ENCODE measurements at regions not wholly inside any gene's neighbourhood (a gene's known extent, or its start where the extent isn't known, plus 50 kb on each side); places are given as distances from the start of the nearest gene placed in this dataset.

GRCh38 chr18:78085241-78086185 is 835.9 kb downstream of the GALR1 start:
- no peak for DNase-seq

- no peak for DNase-seq
Observed at GRCh38 chr18:78086931-78087330, 837.3 kb downstream of the GALR1 start.

GRCh38 chr18:78087338-78087737 is 837.7 kb downstream of the GALR1 start:
- no peak for DNase-seq

DNA sequence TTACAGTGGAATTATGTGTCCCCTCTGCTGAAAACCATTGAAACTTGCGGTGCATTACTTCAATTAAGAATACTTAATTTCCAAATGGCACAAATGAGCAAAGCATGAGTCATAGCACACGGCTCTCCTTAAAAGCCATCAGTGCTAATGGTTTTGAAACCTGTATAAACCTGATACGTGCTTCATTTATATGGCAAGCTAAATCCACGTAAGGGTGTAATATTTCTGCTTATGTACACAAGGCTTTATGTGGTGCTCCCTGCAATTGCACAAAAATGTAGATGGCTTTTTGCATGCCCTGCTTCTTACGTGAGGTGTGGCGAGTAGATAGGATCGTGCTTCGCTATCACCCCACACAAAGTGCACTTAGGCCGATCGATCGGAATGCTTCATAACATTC is 840.9 kb downstream of the GALR1 start:
- DNase-seq, result no peak

- no peak for DNase-seq
Observed at GRCh38 chr18:78092901-78093300, 843.3 kb downstream of the GALR1 start.

GRCh38 chr18:78099979-78100588 is 850.4 kb downstream of the GALR1 start:
- no peak for DNase-seq

- no peak for DNase-seq
Observed at GRCh38 chr18:78101091-78101490, 851.4 kb downstream of the GALR1 start.

GRCh38 chr18:78102135-78102534 is 852.5 kb downstream of the GALR1 start:
- DNase-seq, result no peak

DNA sequence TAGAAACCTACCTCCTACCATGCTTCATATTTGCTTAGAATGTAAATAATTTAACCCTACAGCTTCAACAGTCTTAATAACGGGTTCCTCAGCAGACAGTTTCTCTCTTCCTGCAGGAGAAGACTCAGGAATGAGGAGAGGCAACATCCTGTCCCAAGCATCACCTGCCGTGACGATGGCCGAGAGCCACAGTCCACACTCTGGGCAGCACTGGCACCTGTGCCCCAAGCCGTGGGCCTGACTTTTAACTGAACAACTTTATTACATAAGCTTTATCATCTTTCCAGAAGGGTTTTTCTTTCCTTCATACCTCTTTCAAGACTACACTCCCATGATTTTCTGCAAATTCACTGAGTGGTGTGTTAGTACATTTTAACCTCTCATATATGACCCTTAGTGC is 856.0 kb downstream of the GALR1 start:
- DNase-seq, result no peak

DNA sequence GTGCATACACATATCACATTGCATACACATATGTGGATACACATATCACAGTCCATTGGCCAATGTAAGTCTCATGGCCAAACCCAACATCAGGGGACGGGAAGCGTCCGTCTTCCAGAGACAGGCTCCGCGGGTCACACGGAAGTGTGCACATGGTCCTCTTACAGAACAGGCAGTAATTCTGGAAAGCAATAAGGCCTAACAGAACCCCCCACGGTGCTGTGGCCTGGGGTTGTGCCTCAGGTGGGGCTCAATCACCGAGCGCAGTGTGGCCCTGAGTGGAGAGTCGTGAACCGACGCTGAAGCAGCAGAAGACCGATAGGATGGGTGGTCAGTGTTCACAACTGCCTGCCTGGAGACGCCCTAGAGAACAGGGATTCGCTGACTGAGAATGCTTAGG is 857.3 kb downstream of the GALR1 start:
- no peak for DNase-seq

DNA sequence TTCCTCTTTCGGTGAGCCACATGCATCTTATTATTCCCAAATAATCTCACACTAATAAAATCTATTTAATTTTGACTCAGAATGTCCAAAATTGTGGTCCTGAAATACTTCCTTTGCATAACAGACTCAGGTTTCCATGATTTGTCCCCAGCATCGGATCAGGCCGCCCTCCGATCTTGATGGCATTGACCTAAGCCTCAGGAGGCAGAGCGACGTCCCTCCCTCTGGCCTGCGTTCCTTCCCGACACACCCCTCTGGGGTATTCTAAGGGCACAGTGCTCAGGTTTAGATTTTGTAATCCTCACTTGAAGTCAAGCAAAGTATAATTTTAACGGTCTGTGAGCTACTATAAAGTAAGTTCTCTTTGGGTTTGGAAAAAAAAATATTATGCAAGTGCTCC is 857.7 kb downstream of the GALR1 start:
- DNase-seq, result no peak

DNA sequence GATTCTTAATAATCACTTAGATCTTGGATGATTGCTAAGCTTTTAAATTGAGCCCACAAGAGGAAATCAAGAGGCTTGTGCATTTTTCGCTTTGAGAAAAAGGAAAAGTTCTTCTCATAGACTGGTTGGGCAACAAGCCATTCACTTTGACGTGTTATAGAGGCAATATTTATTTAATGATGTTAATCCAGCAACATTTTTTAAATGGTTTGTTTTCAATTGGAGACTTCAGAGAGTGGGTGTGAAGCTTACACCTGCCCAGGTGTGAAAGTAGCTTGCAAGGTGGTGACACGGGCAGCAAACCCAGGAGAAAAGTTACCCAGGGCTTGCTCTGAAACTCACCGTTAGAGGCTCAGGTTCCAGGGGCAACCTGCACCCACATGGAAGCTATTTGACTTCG is 858.9 kb downstream of the GALR1 start:
- DNase-seq, result no peak

- DNase-seq, result no peak
Observed at GRCh38 chr18:78113136-78113939, 863.7 kb downstream of the GALR1 start.

DNA sequence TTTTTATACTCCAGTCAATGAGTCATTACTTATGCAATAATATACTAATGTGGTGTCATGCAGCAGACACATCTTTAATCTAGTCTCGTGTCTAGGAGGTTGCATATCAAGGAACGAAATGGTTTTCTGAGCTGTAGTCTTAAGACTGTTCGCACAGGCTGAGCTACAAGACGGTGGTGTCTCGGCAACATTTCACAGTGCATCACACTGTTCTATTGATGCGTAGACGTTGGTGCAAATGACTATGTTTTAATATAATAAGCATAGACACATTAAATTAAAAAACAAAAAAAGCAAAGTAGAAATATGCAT is 864.2 kb downstream of the GALR1 start:
- no peak for DNase-seq

DNA sequence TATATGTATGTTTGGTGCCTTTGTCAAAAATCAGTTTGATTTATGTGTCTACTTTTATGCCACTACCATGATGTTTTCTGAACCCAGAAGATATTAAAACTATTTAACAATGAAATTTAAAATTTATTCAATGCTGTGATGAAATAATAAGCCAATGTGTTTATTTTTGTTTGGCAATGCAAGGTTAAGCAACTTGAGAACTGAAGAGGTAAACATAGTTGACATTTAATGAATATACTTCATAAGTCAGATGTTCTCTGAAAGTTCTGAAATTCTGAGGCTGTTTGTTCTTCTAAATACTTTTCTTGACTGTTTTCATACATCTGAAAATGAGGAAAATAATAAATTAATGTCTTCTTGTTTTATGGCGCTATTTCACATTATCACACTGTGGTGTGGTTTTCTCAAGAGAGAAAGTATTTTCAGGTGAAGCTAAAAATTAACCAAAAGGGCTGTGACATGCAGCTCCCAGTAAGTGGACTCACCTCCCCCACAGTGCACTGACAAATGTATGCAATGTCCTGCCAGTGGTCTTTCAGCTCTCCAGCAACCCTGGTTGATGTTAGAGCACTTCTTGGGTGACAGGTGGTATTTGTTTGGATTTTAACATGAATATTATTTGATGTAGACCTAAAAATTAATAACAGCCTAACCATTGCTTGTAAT is 863.6 kb upstream of the SALL3 start:
- DNase-seq, result no peak

DNA sequence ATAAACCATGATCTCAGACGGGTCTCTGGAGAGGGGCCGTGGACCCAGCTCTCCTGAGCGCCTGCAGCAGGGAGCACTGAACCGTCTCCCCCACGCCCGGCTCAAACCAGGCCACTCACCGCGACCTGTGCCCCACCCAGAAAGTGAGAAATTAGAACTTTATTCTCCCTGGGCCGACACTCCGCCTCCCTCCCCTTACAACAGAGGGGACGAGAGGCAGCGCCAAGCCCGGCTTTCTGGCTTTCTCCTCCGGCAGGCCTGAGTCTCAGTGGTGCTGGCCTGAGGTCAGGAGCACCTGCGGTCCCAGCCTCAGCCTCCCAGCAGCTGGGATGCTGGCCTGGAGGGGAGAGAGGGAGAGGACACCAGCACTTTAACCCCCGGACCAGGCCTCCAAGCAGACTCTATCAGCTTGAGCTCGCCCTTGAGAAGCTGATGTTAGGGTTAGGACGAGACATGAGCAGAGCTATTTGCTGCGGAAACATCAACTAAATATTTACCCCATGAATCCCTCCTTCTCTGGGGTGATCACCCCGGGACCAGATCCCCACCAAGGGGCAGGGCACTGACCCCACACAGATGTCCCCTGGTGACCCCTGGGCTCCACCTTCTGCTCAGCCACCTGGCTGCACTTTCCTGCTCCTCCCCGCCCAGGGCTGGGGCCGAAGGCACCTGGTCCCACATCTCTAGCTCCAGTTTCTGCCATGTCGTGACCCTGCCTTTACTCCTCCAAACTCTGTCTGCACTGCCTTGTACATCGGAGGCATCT is 856.3 kb upstream of the SALL3 start:
- no peak for DNase-seq

DNA sequence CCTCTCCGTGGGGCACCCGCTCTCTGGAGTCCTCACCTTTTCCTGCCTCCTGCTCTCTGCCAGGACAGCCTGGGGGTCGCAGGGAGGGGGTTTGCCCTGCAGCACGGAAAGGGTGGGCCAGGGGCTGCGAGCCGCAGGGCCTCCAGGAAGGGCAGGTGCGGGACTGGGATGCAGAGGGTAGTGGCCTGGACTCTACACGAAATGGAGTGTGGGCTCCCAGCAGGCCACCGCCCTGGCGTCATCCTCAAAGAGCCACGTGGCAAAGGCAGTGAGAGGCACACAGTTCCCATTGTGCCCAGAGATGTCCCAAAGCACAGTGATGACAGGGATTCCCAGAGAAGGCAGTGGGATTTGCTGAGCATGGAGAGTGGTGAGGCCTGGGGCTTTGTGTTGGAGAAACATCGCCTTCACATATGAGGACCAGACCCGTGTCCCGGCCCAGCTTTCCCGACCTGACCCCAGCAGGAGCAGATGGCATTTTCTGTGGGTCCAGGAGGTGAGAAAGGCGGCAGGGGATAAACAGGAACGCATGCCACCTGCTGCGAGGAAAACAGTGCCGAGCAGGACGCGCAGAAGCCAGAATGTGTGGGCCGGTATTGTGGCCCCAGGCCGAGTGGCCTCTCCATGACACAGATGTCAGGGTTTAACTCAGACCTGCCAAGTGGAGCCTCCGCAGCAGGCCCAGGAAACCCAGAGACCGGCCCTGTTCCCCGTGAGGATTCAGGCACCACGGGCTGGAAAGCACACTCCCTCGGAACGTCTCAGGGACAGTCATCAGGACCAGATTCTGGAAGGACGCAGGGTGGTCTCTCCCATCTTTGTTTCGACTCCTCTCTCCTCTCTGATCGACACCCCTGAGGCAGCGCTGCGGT is 855.5 kb upstream of the SALL3 start:
- DNase-seq, result no peak

DNA sequence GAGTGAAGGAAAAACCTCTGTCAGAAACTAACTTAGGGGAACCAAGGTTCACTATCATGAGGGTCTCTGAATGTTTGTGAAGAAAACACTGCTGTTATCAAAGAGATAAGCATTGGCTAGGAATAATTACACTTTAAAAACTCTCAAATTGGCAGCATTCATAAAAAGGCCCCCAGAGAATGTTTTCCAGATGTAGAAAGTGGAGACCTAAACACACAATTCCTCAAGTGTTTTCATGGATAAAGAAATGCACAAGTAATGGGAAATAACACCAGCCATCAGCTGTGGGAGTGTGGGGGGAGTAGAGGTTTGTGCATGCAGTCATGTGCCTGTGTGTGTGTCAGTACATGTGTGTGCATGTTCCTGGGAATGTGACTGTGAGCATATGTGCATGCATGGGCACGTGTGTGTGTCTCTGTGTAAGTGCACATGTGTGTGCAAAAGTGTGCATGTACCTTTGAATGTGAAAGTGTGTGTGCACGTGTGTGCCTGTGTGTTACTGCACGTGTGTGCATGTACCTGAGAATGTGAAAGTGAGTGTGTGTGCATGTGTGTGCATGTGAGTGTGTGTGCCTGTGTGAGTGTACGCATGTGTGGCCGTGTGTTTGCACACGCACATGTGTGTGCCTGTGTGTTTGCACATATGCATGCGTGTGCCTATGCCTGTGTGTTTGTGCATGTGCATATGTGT is 854.3 kb upstream of the SALL3 start:
- no peak for DNase-seq

GRCh38 chr18:78126106-78126505 is 853.5 kb upstream of the SALL3 start:
- DNase-seq, result no peak

- no peak for DNase-seq
Observed at GRCh38 chr18:78126536-78126935, 853.1 kb upstream of the SALL3 start.

GRCh38 chr18:78127041-78127440 is 852.6 kb upstream of the SALL3 start:
- DNase-seq, result no peak
